Mesendoderm (in vitro differentiated cells): ENCODE measurements at regions not wholly inside any gene's neighbourhood (a gene's known extent, or its start where the extent isn't known, plus 50 kb on each side); places are given as distances from the start of the nearest gene placed in this dataset.
A peak's percentile ranks its signal among the peaks of the same experiment; 100 is the strongest.

Source experiments
- DNase-seq: peaks from one replicate; pipeline ENCODE4 v3.0.0; 2013
- H2AK5ac ChIP-seq: 2 replicates; pipeline ENCODE4 v1.6.1; 2013; ENCODE audit warnings: low read length, inconsistent platforms
- H2BK120ac ChIP-seq: 2 replicates; pipeline ENCODE4 v1.6.1; 2013; ENCODE audit warnings: low read depth, mild to moderate bottlenecking, low read length, moderate library complexity, mixed read lengths
- H2BK15ac ChIP-seq: replicated peaks from 2 replicates; pipeline ENCODE4 v1.6.1; 2013; ENCODE audit warnings: low read depth, mild to moderate bottlenecking, moderate library complexity
- H2BK5ac ChIP-seq: 2 replicates; pipeline ENCODE4 v1.6.1; 2013; ENCODE audit warnings: low read length, inconsistent platforms
- H3K18ac ChIP-seq: 2 replicates; pipeline ENCODE4 v1.6.1; 2013; ENCODE audit warnings: mild to moderate bottlenecking, low read length, mixed read lengths
- H3K23ac ChIP-seq: one replicate; pipeline ENCODE4 v1.6.1; 2013; ENCODE audit warnings: low read length
- H3K27ac ChIP-seq: 2 replicates; pipeline ENCODE4 v1.5.1; 2013; ENCODE audit warnings: low read depth, mild to moderate bottlenecking, inconsistent platforms, low read length, moderate library complexity
- H3K27me3 ChIP-seq: 2 replicates; pipeline ENCODE4 v1.6.1; 2013; ENCODE audit warnings: low read length, control low read depth, mild to moderate bottlenecking, inconsistent platforms; ENCODE audit not compliant: insufficient read depth, poor library complexity
- H3K36me3 ChIP-seq: 2 replicates; pipeline ENCODE4 v1.6.1; 2013; ENCODE audit warnings: low read length, inconsistent platforms; ENCODE audit not compliant: control insufficient read depth, insufficient read depth
- H3K4ac ChIP-seq: one replicate; pipeline ENCODE4 v1.6.1; 2013; ENCODE audit warnings: low read depth, mild to moderate bottlenecking, low read length, moderate library complexity
- H3K4me1 ChIP-seq: 2 replicates; pipeline ENCODE4 v1.6.1; 2013; ENCODE audit warnings: low read depth, low read length, inconsistent platforms; ENCODE audit not compliant: control insufficient read depth
- H3K4me2 ChIP-seq: 2 replicates; pipeline ENCODE4 v1.6.1; 2013; ENCODE audit warnings: low read length
- H3K4me3 ChIP-seq: 2 replicates; pipeline ENCODE4 v1.5.1; 2013; ENCODE audit warnings: mild to moderate bottlenecking, low read length
- H3K56ac ChIP-seq: one replicate; pipeline ENCODE4 v1.6.1; 2013; ENCODE audit warnings: low read length
- H3K79me1 ChIP-seq: 2 replicates; pipeline ENCODE4 v1.6.1; 2013; ENCODE audit warnings: low read length, inconsistent platforms
- H3K79me2 ChIP-seq: 2 replicates; pipeline ENCODE4 v1.6.1; 2013; ENCODE audit warnings: mild to moderate bottlenecking, low read length; ENCODE audit not compliant: control insufficient read depth, insufficient read depth
- H3K9ac ChIP-seq: 2 replicates; pipeline ENCODE4 v1.6.1; 2013; ENCODE audit warnings: low read length, inconsistent platforms
- H4K5ac ChIP-seq: one replicate; pipeline ENCODE4 v1.6.1; 2013; ENCODE audit warnings: low read length
- H4K8ac ChIP-seq: one replicate; pipeline ENCODE4 v1.6.1; 2013; ENCODE audit warnings: low read depth, mild to moderate bottlenecking, control low read depth, low read length, moderate library complexity
- WGBS: extraction: QIAGEN DNeasy Blood & Tissue Kit; methylation state at CpG from one replicate; pipeline ENCODE4 v1.1.7; 2013; ENCODE audit warnings: low lambda C conversion rate, missing lambda C conversion rate; ENCODE audit not compliant: insufficient coverage; ENCODE audit errors: extremely low coverage; 5-methylcytosine and 5-hydroxymethylcytosine counted together

- Histone ChIP-seq H2BK120ac (no peak overlapping the region), H4K5ac (no peak overlapping the region), H3K4me3 (no peak overlapping the region), H3K9ac (no peak overlapping the region), H3K79me2 (no peaks in the 10 kb centered on the region), H3K27me3 (no peaks in the 10 kb centered on the region), H3K56ac (no peak overlapping the region), H3K36me3 (no peaks in the 10 kb centered on the region), H3K79me1 (no peaks in the 10 kb centered on the region), H3K4ac (no peak overlapping the region), H3K23ac (no peak overlapping the region), H2BK5ac (no peak overlapping the region), H3K27ac (no peak overlapping the region), H3K4me1 (no peaks in the 10 kb centered on the region), H2AK5ac (no peak overlapping the region), H3K18ac (no peak overlapping the region), H3K4me2 (no peak overlapping the region), H2BK15ac (no peak overlapping the region), H4K8ac (no peak overlapping the region)
- no CpG with 5 or more reads among the region's 1 CpG for WGBS
- DNase-seq = no peak
Measured at GRCh38 chr4:32102896-32103295, 1382.7 kb downstream of the PCDH7 start.

- Histone ChIP-seq H2BK5ac (no peak overlapping the region), H3K4me2 (no peak overlapping the region), H3K23ac (no peak overlapping the region), H3K79me1 (no peaks in the 10 kb centered on the region), H3K36me3 (no peaks in the 10 kb centered on the region), H2BK15ac (no peak overlapping the region), H2BK120ac (no peak overlapping the region), H3K27ac (no peak overlapping the region), H3K56ac (no peak overlapping the region), H3K4ac (no peak overlapping the region), H3K18ac (no peak overlapping the region), H3K4me1 (no peaks in the 10 kb centered on the region), H3K9ac (no peak overlapping the region), H3K4me3 (no peak overlapping the region), H3K27me3 (no peaks in the 10 kb centered on the region), H3K79me2 (no peaks in the 10 kb centered on the region), H2AK5ac (no peak overlapping the region), H4K5ac (no peak overlapping the region), H4K8ac (no peak overlapping the region)
- no CpG with 5 or more reads among the region's 3 CpGs for WGBS
- DNase-seq = peak; percentile 3
Measured at GRCh38 chr4:32106767-32107166, 1386.6 kb downstream of the PCDH7 start.

GRCh38 chr4:32112891-32113290 is 1392.7 kb downstream of the PCDH7 start:
- H3K36me3 ChIP-seq = no peaks in the 10 kb centered on the region
- H2BK5ac ChIP-seq = no peak overlapping the region
- no peak overlapping the region for H3K18ac ChIP-seq
- H4K8ac ChIP-seq = no peak overlapping the region
- no peak overlapping the region for H3K27ac ChIP-seq
- no peaks in the 10 kb centered on the region for H3K4me1 ChIP-seq
- H4K5ac ChIP-seq = no peak overlapping the region
- H3K4me2 ChIP-seq = no peak overlapping the region
- no peaks in the 10 kb centered on the region for H3K27me3 ChIP-seq
- DNase-seq = no peak
- H3K23ac ChIP-seq = no peak overlapping the region
- H3K9ac ChIP-seq = no peak overlapping the region
- H3K56ac ChIP-seq = no peak overlapping the region
- no peak overlapping the region for H2BK120ac ChIP-seq
- H3K79me1 ChIP-seq = no peaks in the 10 kb centered on the region
- H2BK15ac ChIP-seq = no peak overlapping the region
- H3K4ac ChIP-seq = no peak overlapping the region
- H3K79me2 ChIP-seq = no peaks in the 10 kb centered on the region
- H3K4me3 ChIP-seq = no peak overlapping the region
- H2AK5ac ChIP-seq = no peak overlapping the region

- Histone ChIP-seq H3K18ac (no peak overlapping the region), H3K79me2 (no peaks in the 10 kb centered on the region), H3K27ac (no peak overlapping the region), H3K56ac (no peak overlapping the region), H2BK5ac (no peak overlapping the region), H3K4me2 (no peak overlapping the region), H3K4me1 (no peaks in the 10 kb centered on the region), H2BK15ac (no peak overlapping the region), H2BK120ac (no peak overlapping the region), H2AK5ac (no peak overlapping the region), H3K23ac (no peak overlapping the region), H3K27me3 (no peaks in the 10 kb centered on the region), H3K4me3 (no peak overlapping the region), H4K8ac (no peak overlapping the region), H3K79me1 (no peaks in the 10 kb centered on the region), H3K4ac (no peak overlapping the region), H3K36me3 (no peaks in the 10 kb centered on the region), H4K5ac (no peak overlapping the region), H3K9ac (no peak overlapping the region)
- WGBS = no CpG with 5 or more reads among the region's 3 CpGs
- peak; percentile 36 for DNase-seq
Measured at GRCh38 chr4:32117693-32118092, 1397.5 kb downstream of the PCDH7 start.

GRCh38 chr4:32119907-32120306 is 1399.7 kb downstream of the PCDH7 start:
- Histone ChIP-seq H3K56ac (no peak overlapping the region), H2AK5ac (no peak overlapping the region), H2BK15ac (no peak overlapping the region), H3K23ac (no peak overlapping the region), H3K27ac (no peak overlapping the region), H3K9ac (no peak overlapping the region), H3K4ac (no peak overlapping the region), H4K8ac (no peak overlapping the region), H2BK120ac (no peak overlapping the region), H3K18ac (no peak overlapping the region), H2BK5ac (no peak overlapping the region), H3K4me1 (no peaks in the 10 kb centered on the region), H3K36me3 (no peaks in the 10 kb centered on the region), H3K4me3 (no peak overlapping the region), H3K4me2 (no peak overlapping the region), H3K27me3 (no peaks in the 10 kb centered on the region), H3K79me1 (no peaks in the 10 kb centered on the region), H3K79me2 (no peaks in the 10 kb centered on the region), H4K5ac (no peak overlapping the region)
- WGBS = no CpG with 5 or more reads among the region's 1 CpG
- DNase-seq = no peak

GRCh38 chr4:32128549-32128948 is 1408.4 kb downstream of the PCDH7 start:
- Histone ChIP-seq H3K56ac (no peak overlapping the region), H3K4me1 (no peaks in the 10 kb centered on the region), H3K36me3 (no peaks in the 10 kb centered on the region), H3K18ac (no peak overlapping the region), H4K5ac (no peak overlapping the region), H2BK5ac (no peak overlapping the region), H4K8ac (no peak overlapping the region), H2AK5ac (no peak overlapping the region), H3K27ac (no peak overlapping the region), H3K79me1 (no peaks in the 10 kb centered on the region), H2BK120ac (no peak overlapping the region), H2BK15ac (no peak overlapping the region), H3K79me2 (no peaks in the 10 kb centered on the region), H3K4me3 (no peak overlapping the region), H3K4me2 (no peak overlapping the region), H3K9ac (no peak overlapping the region), H3K27me3 (no peaks in the 10 kb centered on the region), H3K4ac (no peak overlapping the region), H3K23ac (no peak overlapping the region)
- DNase-seq = no peak
- WGBS = no CpG with 5 or more reads among the region's 4 CpGs
